HG02973 (cell line): ENCODE measurements at regions not wholly inside any gene's neighbourhood (a gene's known extent, or its start where the extent isn't known, plus 50 kb on each side); places are given as distances from the start of the nearest gene placed in this dataset.

Source experiments
- ATAC-seq: cut with Tn5 transposase; IDR thresholded peaks from one replicate; pipeline ENCODE4 v1.9.1; 2021; ENCODE audit warnings: moderate library complexity; ENCODE audit not compliant: unreplicated experiment

DNA sequence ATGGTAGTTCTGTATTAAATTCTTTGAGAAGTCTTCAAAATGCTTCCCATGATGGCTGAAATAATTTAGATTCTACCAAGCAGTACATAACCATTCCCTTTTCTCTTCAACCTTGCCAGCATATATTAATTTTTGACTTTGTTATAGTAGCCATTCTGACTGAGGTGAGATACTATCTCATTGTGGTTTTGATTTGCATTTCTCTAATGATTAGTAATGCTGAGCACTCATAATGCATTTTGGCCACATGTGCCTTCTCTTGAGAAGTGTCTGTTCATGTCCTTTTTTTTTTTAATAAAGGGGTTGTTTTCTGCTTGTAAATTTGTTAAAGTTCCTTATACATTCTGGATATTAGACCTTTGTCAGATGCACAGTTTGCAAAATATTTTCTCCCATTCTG is 173.9 kb downstream of the CALCRL start:
- ATAC-seq = no peak

DNA sequence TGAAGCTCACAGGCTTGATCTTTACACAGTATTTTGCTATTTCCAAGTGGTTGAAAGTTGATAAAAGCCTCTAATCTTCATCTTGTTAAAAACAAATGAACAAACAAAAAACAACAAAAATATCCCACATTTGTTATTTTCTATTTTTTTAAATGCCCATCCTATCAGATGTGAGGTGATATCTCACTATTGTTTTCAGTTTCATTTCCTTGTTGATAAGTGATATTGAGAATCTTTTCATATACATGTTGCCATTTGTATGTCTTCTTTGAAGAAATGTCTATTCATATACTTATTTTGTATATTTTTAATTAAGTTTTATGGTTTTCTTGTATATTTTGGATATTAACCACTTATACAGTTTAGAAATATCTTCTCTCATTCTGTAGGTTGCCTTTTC is 175.8 kb downstream of the CALCRL start:
- ATAC-seq = no peak

DNA sequence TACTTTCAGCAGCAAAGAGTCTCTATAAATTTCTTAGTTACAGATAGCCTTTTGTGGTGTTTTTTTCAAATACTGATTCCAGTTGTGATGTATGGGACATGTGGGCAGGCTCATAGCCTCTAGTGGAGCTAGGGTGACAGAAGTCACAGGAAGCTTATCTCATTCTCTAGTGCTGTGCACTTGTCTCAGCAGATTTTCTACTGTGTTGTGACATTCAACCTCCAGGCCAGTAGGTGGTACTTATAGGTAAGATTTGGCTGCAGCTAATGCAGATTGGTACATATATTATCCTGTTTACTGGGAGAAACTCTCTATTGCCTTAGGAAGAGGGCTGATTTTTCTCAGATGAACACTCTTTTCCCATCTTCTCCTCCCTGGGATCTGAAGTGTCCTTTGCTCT is 176.2 kb downstream of the CALCRL start:
- ATAC-seq = no peak

DNA sequence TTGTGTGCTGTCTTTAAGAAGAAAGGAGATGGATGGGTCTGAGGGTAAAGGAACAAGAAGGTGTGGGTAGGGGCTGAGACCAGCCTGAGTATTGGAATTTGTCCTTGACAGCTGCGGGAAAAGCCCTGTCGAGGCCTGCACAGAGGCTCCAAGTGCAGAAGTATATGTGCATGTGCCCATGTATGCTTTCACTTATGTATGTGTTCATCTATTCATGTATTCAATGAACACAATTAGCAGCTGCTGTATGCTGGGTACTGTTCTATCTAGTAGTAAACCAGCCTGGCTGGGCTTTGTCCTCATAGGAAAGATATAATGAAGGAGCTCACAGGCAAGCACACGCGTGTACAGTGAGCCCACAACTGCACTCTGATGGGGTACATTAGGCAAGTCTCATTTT is 181.4 kb downstream of the CALCRL start:
- no peak for ATAC-seq

DNA sequence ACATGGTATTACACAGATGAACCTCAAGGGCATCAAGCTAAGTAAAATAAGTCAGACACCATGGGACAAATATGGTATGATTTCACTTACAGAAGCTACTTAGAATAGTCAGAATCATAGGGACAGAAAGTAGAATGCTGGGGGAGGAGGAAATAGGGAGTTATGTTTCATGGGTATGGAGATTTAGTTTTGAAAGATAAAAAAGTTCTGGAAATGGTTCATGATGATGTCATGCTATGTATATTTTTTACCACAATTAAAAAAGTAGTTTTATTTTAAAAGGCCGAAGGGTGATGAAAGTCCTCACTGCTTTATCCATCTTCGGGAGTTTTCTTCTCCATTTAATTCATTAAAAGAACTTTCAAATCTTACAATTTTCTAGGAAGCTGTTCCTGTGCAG is 181.9 kb downstream of the CALCRL start:
- no peak for ATAC-seq

DNA sequence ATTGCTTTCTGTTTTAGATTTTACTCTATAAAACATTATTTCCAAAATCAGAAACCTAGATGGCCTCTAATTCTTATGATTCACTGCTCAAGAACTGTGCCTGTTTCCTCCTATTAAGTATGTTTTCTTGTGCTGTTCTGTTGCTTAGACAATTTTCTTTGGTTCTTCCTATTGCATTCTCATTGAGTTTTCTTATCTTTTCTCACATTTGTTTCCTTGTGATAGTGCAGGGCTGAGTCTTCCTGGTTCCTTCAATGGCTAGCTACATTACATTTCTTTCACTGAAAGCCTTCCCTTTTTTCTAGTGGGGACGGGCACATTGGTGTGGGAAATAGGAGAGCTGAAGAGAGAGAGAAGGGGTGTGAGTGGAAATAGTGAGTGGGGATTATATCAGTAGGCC is 183.4 kb downstream of the CALCRL start:
- no peak for ATAC-seq

DNA sequence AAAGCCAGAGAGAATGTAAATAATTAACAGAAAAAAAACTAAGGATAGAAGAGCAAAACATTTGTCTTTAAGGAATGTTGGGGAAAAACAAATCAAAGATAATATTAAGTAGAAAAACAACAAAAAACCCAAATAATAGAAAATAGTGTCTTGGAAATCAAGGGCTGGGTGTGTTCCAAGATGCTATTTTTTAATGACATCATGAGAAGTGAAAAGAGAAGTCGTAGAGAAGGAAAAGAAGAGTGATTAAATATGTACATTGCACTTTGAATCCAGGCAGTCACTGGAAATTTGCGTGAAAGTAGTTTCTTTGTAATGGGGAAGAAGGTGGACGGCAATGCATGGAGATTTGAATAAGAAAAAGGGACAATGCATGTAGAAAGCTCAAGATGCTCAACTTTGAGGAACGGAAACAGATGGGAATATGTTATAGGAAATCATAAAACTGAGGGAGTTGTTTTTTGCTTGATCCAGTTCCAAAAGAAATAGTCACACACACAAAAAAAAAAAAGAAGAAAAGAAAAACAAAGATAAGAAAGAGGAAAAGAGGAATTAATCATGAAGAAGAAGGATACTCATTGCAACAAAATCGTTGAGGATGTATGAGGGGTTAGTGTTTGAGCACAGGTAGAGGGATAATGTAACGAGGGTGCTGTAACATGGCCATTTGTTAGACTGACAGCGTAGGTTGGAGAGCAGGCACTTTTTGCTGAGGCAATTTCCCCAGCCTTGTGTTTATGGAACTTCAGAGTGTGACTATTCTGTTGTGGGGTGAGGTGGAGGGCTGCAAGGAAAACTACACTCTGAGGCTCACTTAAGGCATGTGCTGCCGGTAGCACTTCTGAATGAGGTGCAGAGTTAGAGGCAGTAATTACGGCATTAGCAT is 184.1 kb downstream of the CALCRL start:
- ATAC-seq = no peak

DNA sequence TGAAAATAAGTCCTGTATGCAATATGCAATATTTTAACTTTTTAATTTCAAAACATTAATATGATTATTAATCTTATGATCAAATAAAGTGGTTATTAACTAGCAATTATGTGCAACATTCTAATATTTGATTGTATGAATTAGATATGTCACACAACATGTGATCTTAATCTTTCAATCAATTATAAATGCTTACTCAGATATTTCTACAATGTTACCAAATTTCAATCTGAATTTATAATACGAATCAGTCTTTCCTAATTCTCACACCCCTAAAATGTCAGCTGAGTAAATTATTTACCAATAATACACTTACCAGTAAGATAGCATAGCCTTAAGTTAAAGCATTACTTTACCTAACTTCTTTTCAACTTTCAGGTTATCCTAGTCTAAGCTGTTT is 186.3 kb downstream of the CALCRL start:
- ATAC-seq = no peak

DNA sequence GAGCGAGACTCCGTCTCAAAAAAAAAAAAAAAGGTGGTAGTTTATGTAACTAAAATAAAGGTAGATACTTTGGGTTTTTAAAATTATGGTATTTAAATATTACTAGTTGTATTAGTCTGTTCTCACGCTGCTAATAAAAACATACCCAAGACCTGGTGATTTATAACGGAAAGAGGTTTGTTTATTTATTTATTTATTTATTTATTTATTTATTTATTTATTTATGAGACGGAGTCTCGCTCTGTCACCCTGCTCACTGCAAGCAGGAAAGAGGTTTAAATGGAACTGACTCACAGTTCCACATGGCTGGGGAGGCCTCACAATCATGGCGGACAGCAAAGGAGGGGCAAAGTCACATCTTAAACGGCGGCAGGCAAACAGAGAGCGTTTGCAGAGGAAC is 196.0 kb downstream of the CALCRL start:
- ATAC-seq = no peak

DNA sequence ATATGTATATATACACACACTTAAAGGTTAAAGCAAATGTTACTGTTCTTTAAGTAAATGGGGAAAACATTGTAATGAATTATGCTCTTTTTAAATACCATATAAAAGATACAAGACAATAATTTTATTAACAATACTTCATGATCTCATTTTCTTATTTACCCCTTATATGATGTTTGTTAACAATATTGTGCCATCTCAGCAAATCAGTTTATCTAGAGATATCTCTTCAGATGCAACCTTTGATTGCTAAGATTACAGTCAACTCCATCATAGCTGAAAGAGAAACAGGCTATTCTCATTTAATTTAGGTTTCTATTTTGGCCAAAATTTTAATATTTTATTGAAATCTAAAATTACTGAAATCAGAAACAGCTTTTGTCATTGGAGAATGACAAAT is 197.9 kb downstream of the CALCRL start:
- ATAC-seq = no peak

DNA sequence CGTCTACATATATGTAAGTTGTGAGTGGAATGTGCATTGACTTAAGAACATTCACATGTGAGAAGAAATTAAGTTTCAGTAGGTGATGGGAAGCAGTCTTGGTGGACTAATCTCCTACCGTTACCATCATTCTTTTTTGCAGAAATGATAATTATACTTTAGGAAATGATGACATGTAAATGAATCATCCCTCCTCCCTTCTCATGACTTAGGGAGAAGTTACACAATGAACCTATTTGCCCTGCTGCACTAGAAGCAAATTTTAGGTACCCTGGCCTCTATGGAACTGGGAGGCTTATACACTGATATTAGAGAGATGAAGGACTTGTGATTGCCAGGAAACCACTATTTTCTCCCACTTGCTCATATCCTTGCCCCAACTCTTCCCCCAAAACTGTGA is 214.2 kb downstream of the CALCRL start:
- ATAC-seq = no peak

DNA sequence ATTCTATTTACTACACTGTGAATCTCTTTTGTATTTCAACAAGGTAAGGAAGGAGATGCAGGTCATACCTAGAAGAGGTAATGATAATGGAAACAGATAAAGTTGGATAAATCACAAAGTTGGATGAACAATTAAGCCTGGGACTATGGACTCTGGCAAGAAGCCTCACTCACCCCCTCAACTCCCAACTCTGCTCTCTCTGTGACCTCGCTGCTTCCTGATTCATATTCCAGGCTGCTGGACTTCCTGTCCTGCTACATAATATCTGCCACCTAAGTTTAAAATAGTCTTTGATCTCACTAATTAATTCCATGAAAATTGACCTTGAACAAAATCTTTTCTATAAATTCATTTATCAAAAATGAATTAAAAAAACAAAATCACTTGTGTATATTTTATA is 215.3 kb downstream of the CALCRL start:
- no peak for ATAC-seq

DNA sequence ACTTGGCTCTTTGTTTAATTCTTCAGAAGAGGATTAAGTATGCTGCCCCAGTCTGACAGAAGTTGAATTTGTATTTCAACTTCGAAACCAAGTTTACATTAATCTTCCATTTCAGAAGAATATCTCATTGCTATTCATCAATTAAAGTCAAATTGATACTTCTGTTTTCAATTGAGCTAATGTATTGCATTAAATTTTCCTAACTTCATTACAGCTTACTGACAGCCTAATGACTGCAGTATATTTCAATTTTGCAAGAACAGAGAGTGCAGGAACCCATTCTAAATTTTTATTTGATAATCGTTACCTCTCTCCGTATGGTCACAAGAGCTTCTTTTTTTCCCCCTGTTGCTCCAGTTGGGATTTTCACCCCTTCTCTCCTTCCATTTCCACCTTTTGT is 218.0 kb downstream of the CALCRL start:
- no peak for ATAC-seq

DNA sequence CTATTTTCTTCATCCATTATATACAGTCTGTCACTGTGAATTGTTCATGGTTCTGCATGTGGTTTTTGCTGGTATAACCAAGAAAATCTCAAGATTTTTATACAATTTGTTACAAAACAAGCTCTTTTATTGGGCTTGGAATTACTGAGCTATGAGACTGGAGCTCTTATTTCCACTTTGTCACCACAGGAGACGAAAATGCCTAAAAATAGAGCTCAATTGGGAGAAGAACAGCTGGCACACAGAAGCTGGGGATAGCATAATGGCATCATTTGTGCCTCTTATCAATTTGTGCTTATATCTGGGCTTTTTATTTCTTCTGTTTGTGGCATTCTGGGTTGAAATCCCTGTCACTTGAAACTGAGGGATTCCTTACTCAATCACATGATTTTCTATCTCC is 219.1 kb downstream of the CALCRL start:
- no peak for ATAC-seq

DNA sequence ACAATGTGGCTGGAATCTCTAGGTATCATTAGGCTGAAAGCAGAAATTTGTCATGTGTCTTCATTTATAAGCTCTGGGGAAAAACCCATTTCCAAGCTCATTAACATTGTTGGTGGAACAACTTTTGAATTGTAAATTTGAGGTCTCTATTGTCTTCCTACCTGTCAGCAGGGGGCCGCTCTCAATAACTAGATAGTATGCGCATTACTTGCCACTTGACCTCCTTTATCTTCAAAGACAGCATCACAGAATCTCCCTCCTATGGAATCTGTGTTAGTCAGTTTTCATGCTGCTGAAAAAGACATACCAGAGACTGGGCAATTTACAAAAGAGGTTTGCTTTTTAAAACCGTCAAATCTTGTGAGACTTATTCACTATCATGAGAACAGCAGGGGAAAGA is 223.1 kb downstream of the CALCRL start:
- ATAC-seq = no peak

DNA sequence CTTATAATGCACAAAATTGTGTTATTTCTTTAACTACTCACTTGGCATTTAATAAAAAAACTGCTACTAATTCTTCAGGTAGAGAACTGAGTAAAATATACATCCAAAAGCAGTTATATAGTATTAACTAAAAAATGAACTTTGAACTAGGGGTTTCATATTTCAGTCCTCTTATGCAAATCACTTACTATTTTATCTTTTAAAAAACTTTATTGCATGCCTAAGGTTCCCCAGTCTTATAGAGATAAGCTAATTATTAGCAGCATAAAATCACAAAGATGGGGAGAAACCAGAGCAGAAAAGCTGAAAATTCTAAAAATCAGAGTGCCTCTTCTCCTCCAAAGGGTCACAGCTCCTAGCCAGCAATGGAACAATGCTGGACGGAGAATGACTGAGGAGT is 228.0 kb downstream of the CALCRL start:
- no peak for ATAC-seq

DNA sequence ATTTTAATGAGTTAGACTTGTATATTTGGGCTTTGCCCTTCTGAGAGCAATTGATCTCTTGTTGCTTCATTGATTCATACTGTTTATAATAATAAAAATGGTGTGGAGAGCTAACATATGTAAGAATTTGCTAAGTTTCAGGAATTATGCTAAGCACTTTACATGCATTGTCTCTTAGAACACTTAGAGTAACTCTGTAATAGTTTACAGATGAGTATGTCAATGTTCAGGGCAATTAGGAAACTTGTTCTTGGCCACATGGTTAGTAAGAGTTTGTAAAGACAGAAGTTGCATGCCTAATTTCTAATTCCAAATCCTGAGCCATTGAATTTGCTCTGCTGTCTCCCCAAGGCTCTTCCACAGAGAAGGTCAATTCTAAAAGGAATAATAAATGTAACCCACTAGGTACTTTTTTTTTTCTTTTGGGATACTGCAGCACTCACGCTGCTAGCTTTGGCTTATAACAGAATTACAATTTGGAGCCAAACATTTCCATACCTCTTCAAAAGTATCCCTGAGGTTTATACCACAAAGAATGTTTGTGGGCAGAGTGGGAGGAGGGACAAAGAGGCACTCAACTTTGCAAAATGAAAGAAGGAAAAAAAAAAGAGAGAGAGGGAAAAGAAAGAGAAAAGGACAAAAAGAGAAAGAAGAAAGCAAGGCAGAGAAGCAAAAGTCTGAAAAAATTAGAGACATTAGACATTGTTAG is 232.4 kb downstream of the CALCRL start:
- no peak for ATAC-seq

DNA sequence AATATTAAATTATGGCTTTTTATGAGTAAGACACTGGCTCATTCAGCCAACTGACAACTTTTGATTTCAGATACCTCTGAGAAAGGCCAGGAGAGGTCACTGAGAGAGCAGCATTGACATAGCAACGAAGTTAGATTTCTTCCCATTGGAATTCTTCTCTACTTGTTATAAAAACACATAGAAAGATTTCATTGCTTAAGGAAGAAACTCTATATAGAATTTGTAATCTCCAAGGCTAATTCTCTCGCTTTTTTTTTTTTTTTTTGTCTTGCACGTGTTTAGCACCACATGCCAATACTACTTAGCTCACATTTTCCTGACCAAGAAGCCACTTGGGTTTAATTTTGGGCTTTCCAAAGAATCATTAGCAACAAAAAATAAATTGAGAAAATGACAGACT is 233.7 kb downstream of the CALCRL start:
- ATAC-seq = no peak

DNA sequence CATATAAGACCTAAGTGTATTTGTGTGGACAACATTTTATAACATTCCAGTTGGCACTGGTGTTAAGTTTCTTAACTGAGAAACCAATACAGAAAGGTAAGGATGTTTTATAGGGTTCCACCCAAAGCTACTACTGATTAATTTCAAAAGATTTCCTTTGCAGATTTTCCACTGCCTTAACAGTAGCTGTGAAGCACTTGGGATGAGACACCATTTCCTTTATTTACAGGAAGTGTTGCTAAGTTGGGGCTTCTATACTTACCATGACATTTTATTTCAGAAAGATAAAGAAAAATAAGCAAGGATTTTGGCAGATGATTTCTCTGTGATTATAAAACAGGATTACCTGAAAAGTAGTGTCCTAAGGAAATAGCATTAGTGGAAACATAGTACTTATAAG is 234.3 kb downstream of the CALCRL start:
- ATAC-seq = no peak

DNA sequence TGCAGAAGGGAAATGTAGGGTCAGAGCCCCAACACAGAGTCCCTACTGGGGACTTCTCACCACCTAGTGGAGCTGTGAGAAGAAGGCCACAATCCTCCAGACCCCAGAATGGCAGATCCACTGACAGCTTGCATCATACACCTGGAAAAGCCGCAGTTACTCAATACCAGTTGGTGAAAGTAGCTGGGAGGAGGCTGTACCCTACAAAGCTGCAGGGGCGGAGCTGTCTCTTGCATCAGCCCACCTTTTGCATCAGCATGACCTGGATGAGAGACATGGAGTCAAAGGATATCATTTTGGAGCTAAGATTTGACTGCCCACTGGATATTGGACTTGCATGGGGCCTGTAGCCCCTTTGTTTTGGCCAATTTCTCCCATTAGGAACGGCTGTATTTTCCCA is 237.3 kb downstream of the CALCRL start:
- ATAC-seq = no peak

DNA sequence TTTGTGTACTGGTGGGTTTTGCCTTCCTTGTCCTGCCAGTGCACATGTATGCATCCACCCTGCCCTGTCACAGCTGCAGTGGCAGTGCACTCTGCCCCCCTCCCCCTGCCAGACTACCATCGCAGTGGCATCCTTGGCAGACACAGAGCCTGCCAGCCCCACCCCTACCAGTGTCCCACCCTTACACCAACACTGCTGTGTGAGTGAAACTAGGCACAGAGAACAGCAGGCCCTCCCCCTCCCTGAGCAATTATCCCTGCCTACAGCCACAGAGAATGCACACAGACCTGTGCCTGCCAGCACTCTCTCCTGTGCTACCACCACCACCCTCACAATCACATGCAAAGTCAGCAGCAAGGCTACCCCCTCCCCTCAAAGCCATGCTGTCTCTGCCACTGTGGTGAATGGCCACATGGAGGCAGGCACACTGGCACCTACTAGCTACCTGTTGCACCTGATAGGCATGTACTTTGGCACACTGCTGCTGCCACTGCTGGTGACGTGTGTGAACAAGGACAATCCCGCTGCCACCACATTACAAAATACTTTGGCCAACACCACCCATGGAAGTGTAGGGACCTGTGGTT is 239.8 kb downstream of the CALCRL start:
- no peak for ATAC-seq

DNA sequence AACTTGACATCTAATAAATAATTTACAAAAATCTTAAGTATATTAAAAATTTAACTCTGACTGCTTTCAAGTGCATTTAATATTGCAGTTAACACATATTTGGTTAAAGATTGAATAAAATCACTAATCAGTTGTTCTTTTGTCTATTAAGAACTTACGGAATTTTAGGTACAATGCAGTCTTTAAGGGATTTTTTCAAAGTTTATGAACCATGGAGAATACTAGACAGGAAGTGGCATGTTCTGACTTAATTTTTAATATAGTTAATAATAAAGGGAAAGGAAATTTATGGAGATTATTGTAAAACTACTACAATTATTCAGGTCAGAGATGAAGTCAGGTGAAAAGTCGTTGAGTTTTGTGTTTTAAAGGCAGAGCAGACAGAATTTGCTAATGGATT is 240.9 kb downstream of the CALCRL start:
- ATAC-seq = no peak
